ENCODE measurements at regions not wholly inside any gene's neighbourhood (a gene's known extent, or its start where the extent isn't known, plus 50 kb on each side); places are given as distances from the start of the nearest gene placed in this dataset.

DNA sequence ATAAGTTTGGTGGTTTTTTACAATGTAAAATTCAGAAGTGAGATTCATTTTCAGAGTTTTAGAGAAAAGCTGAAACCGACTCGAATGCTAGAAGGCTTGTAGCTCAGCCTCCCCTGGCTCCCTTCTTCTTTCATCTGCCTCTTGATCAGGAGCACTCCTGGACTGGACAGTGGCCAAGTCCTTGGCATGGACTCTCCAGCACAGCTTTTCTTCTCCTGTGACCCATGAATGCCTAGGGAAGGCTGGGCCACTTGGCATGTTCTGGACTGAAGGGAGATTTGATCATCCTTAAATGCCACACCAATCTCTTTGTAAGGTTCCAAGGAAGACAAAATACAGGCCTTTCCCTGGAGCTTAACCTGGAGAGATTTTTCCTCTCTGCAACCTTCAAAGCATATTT is 384.0 kb upstream of the SASH1 start:
- Histone ChIP-seq H3K18ac (ENCODE audit: extremely low read depth, low read length) (no peak overlapping the region), H4K8ac (ENCODE audit: extremely low read depth, insufficient read depth, low read length) (no peak overlapping the region), H2BK12ac (ENCODE audit: low read depth, low read length) (no peak overlapping the region), H3K14ac (ENCODE audit: insufficient read length) (no peak overlapping the region), H4K5ac (ENCODE audit: insufficient read length, low read depth, low read length) (no peak overlapping the region), H2AFZ (ENCODE audit: low read length) (no peak overlapping the region), H3K27me3 (replicated peaks in 1 of 4; ENCODE audit: control insufficient read depth in 3 of 4, extremely low read depth in 1 of 4, insufficient read depth in 3 of 4, low read length in 3 of 4) (no peaks in the 10 kb centered on the region), H3K4ac (replicated peaks; ENCODE audit: insufficient read length, low read depth, low read length) (no peak overlapping the region), H3K4me3 (ENCODE audit: extremely low read depth in 1 of 4, insufficient read depth in 2 of 4, low read depth in 3 of 4, low read length in 4 of 4) (no peak overlapping the region), H3K79me2 (ENCODE audit: control insufficient read depth in 1 of 2, insufficient read depth in 2 of 2, low read length in 2 of 2) (no peaks in the 10 kb centered on the region), H3K9ac (replicated peaks in 1 of 4; ENCODE audit: extremely low read depth in 1 of 4, low read depth in 3 of 4, low read length in 3 of 4) (no peak overlapping the region), H4K20me1 (replicated peaks in 1 of 2; ENCODE audit: control insufficient read depth in 1 of 2, insufficient read depth in 2 of 2, low read length in 2 of 2) (no peaks in the 10 kb centered on the region), H4K91ac (replicated peaks; ENCODE audit: insufficient read length, low read length) (no peak overlapping the region), H3K4me2 (ENCODE audit: insufficient read depth in 1 of 2, low read depth in 2 of 2, low read length in 2 of 2) (no peak overlapping the region), H3K36me3 (ENCODE audit: control insufficient read depth in 2 of 4, insufficient read depth in 4 of 4, low read length in 3 of 4) (no peaks in the 10 kb centered on the region), H3K23me2 (ENCODE audit: low read depth, low read length) (no peaks in the 10 kb centered on the region), H2BK15ac (ENCODE audit: low read length) (no peak overlapping the region), H3K9me3 (ENCODE audit: insufficient read depth in 2 of 2, low read depth in 1 of 2, low read length in 1 of 2) (no peaks in the 10 kb centered on the region), H2BK20ac (ENCODE audit: low read length) (no peak overlapping the region), H2BK5ac (ENCODE audit: low read depth, low read length) (no peak overlapping the region), H2BK120ac (replicated peaks; ENCODE audit: low read depth, low read length) (no peak overlapping the region), H3K4me1 (replicated peaks in 1 of 4; ENCODE audit: control insufficient read depth in 3 of 4, insufficient read depth in 4 of 4, low read length in 3 of 4) (no peaks in the 10 kb centered on the region), H3K23ac (ENCODE audit: insufficient read length) (no peak overlapping the region), H3K27ac (ENCODE audit: low read depth, low read length) (no peak overlapping the region), H3K56ac (replicated peaks; ENCODE audit: insufficient read length, low read depth, low read length) (no peak overlapping the region), H2AK5ac (ENCODE audit: low read depth, low read length) (no peak overlapping the region), H3K79me1 (ENCODE audit: low read depth, low read length) (no peaks in the 10 kb centered on the region)
- TF ChIP-seq SIX5 (IDR thresholded peaks at IDR 0.05; ENCODE audit: low read depth, low read length), result no peak
- no peak for TF ChIP-seq YY1 (IDR thresholded peaks at IDR 0.05; ENCODE audit: low read depth, low read length)
- no peak for TF ChIP-seq SP1 (IDR thresholded peaks at IDR 0.05; ENCODE audit: low read depth, low read length)
- TF ChIP-seq SIRT6 (IDR thresholded peaks at IDR 0.05; ENCODE audit: low read length), result no peak
- no peak for TF ChIP-seq SAP30 (IDR thresholded peaks at IDR 0.05; ENCODE audit: insufficient read depth, insufficient replicate concordance, low read length)
- no peak for TF ChIP-seq CBX5 (IDR thresholded peaks at IDR 0.05; ENCODE audit: low read depth, low read length)
- TF ChIP-seq PHF8 (conservative IDR thresholded peaks at IDR 0.05; ENCODE audit: low read depth, low read length), result no peak
- no peak for TF ChIP-seq SUZ12 (IDR thresholded peaks at IDR 0.05; ENCODE audit: low read length)
- no peak for TF ChIP-seq KDM5A (IDR thresholded peaks at IDR 0.05; ENCODE audit: low read length)
- TF ChIP-seq, protein P1, sequence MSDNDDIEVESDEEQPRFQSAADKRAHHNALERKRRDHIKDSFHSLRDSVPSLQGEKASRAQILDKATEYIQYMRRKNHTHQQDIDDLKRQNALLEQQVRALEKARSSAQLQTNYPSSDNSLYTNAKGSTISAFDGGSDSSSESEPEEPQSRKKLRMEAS (IDR thresholded peaks at IDR 0.05), result no peak
- no peak for TF ChIP-seq FOSL1 (IDR thresholded peaks at IDR 0.05; ENCODE audit: insufficient read depth, low read depth, low read length)
- TF ChIP-seq POLR2A (IDR thresholded peaks at IDR 0.05; ENCODE audit: control extremely low read depth in 1 of 2, low read depth in 2 of 2, low read length in 2 of 2), result no peak
- ChIA-PET POLR2A (ENCODE audit: partially characterized antibody) (no interaction called here), CTCF (ENCODE audit: partially characterized antibody) (interaction anchor here (1.2 kb wide), 1 partner anchor 12 kb away, joined by 4 read pairs; no protein-coding TSS in a partner anchor)
- WGBS, 2 experiments (ENCODE audit: extremely low coverage in 1 of 2, insufficient coverage in 1 of 2, insufficient read length in 1 of 2, insufficient replicate concordance in 2 of 2, low coverage in 1 of 2, low lambda C conversion rate in 2 of 2, missing lambda C conversion rate in 1 of 2), result 83% methylated on average over 2 of the region's 2 CpGs; no CpG with 5 or more reads in 1 of the 2 experiments
- FAIRE-seq (no peak), DNase-seq (ENCODE audit: low read depth in 1 of 2, low spot score in 2 of 2) (no peak)

Data from H1 (cell line).